IMR-90 (cell line): ENCODE measurements at regions not wholly inside any gene's neighbourhood (a gene's known extent, or its start where the extent isn't known, plus 50 kb on each side); places are given as distances from the start of the nearest gene placed in this dataset.

Source experiments
- ATAC-seq: fragments of 200-7000 bp; cut with Tn5 transposase; 2 replicates; pipeline ENCODE4 v1.9.1; 2020; ENCODE audit warnings: low read depth, mild to moderate bottlenecking, moderate library complexity
- BruUV-seq: library from RNA; stranded (reverse); fragments of 400-500 nt; replicated peaks from 2 replicates; lab custom pipeline; 2021; lab: Mats Ljungman, UMichigan
- CTCF ChIA-PET: fragments of 300-600 bp; formaldehyde crosslinking; extraction: SDS; loops from one replicate; lab custom pipeline; 2021; ENCODE audit warnings: antibody characterized with exemption; lab: Yijun Ruan, JAX
- POLR2A ChIA-PET: fragments of 300-600 bp; sonication (Branson Sonifier 250); formaldehyde crosslinking; loops from one replicate; lab custom pipeline; 2022; ENCODE audit warnings: antibody characterized with exemption; ENCODE audit not compliant: unreplicated experiment; lab: Charles Lee
- DNase-seq: peaks from one replicate; pipeline ENCODE4 v3.0.0; 2013
- H2AFZ ChIP-seq: replicated peaks from 2 replicates; pipeline ENCODE3; 2013; ENCODE audit warnings: low read length, mild to moderate bottlenecking; ENCODE audit not compliant: poor library complexity
- H2AK5ac ChIP-seq: 2 replicates; pipeline ENCODE4 v1.6.1; 2013; ENCODE audit warnings: low read depth, low read length, inconsistent platforms
- H2AK9ac ChIP-seq: replicated peaks from 2 replicates; pipeline ENCODE3; 2013; ENCODE audit warnings: mild to moderate bottlenecking, low read depth, low read length, moderate library complexity; ENCODE audit not compliant: poor library complexity
- H2BK120ac ChIP-seq: 2 replicates; pipeline ENCODE4 v1.6.1; 2013; ENCODE audit warnings: low read depth, low read length, inconsistent platforms
- H2BK15ac ChIP-seq: 3 replicates; pipeline ENCODE4 v1.6.1; 2013; ENCODE audit warnings: low read depth, low read length, inconsistent platforms
- H2BK20ac ChIP-seq: 2 replicates; pipeline ENCODE4 v1.6.1; 2013; ENCODE audit warnings: low read depth, mild to moderate bottlenecking, inconsistent platforms, low read length, moderate library complexity
- H2BK5ac ChIP-seq: 2 replicates; pipeline ENCODE4 v1.6.1; 2013; ENCODE audit warnings: mild to moderate bottlenecking, low read depth, low read length, inconsistent platforms; ENCODE audit not compliant: poor library complexity, severe bottlenecking
- H3K14ac ChIP-seq: replicated peaks from 2 replicates; pipeline ENCODE4 v1.6.1; 2013; ENCODE audit warnings: low read depth, low read length, inconsistent platforms
- H3K18ac ChIP-seq: 2 replicates; pipeline ENCODE4 v1.6.1; 2013; ENCODE audit warnings: low read depth, low read length, control low read depth
- H3K23ac ChIP-seq: 2 replicates; pipeline ENCODE4 v1.6.1; 2013; ENCODE audit warnings: low read depth, low read length, inconsistent platforms
- H3K27ac ChIP-seq: 2 replicates; pipeline ENCODE4 v1.5.1; 2013; ENCODE audit warnings: mild to moderate bottlenecking, control low read depth, low read length; ENCODE audit not compliant: insufficient read depth
- H3K27me3 ChIP-seq: 2 replicates; pipeline ENCODE4 v1.6.1; 2013; ENCODE audit warnings: low read length; ENCODE audit not compliant: control insufficient read depth, insufficient read depth
- H3K36me3 ChIP-seq: 2 replicates; pipeline ENCODE4 v1.6.1; 2013; ENCODE audit warnings: low read length, mixed read lengths; ENCODE audit not compliant: control insufficient read depth, insufficient read depth
- H3K4ac ChIP-seq: 2 replicates; pipeline ENCODE4 v1.6.1; 2013; ENCODE audit warnings: low read depth, low read length, inconsistent platforms
- H3K4me1 ChIP-seq: 2 replicates; pipeline ENCODE4 v1.6.1; 2013; ENCODE audit warnings: low read length, mixed read lengths; ENCODE audit not compliant: control insufficient read depth, insufficient read depth
- H3K4me2 ChIP-seq: 2 replicates; pipeline ENCODE4 v1.6.1; 2013; ENCODE audit warnings: low read depth, mild to moderate bottlenecking, control low read depth, low read length, moderate library complexity
- H3K4me3 ChIP-seq: 2 replicates; pipeline ENCODE4 v1.5.1; 2013; ENCODE audit warnings: low read depth, mild to moderate bottlenecking, control low read depth, low read length, moderate library complexity; ENCODE audit not compliant: insufficient read depth
- H3K56ac ChIP-seq: 2 replicates; pipeline ENCODE4 v1.6.1; 2013; ENCODE audit warnings: low read length, inconsistent platforms; ENCODE audit not compliant: insufficient read depth; ENCODE audit errors: extremely low read depth
- H3K79me1 ChIP-seq, 2 experiments: 2 replicates each; pipeline ENCODE4 v1.6.1; 2013; ENCODE audit warnings: low read length in 2 of 2, inconsistent platforms in 1 of 2, low read depth in 1 of 2
- H3K9ac ChIP-seq: 2 replicates; pipeline ENCODE4 v1.6.1; 2013; ENCODE audit warnings: low read depth, low read length, control low read depth
- H3K9me1 ChIP-seq: 2 replicates; pipeline ENCODE4 v1.6.1; 2013; ENCODE audit warnings: low read length, inconsistent platforms; ENCODE audit not compliant: insufficient read depth
- H3K9me3 ChIP-seq: 2 replicates; pipeline ENCODE4 v1.6.1; 2013; ENCODE audit warnings: low read length; ENCODE audit not compliant: control insufficient read depth, insufficient read depth
- H4K20me1 ChIP-seq: 2 replicates; pipeline ENCODE4 v1.6.1; 2013; ENCODE audit warnings: low read length, inconsistent platforms; ENCODE audit not compliant: insufficient read depth
- H4K5ac ChIP-seq: 2 replicates; pipeline ENCODE4 v1.6.1; 2013; ENCODE audit warnings: mild to moderate bottlenecking, low read depth, low read length, control low read depth
- H4K8ac ChIP-seq, 2 experiments: 2 replicates each; pipeline ENCODE4 v1.6.1; 2013; ENCODE audit warnings: low read depth in 2 of 2, low read length in 2 of 2, control low read depth in 1 of 2, inconsistent platforms in 1 of 2
- H4K91ac ChIP-seq: 2 replicates; pipeline ENCODE4 v1.6.1; 2013; ENCODE audit warnings: low read depth, low read length, inconsistent platforms; ENCODE audit not compliant: insufficient read depth
- BHLHE40 ChIP-seq: fragments of 150-350 bp; IDR thresholded peaks from 2 replicates; pipeline ENCODE4 v1.6.1; 2016; ENCODE audit warnings: mild to moderate bottlenecking, low read depth, low read length
- CEBPB ChIP-seq: IDR thresholded peaks from 2 replicates; pipeline ENCODE4 v1.6.1; 2012; ENCODE audit warnings: low read depth, low read length, improper control_type of control experiment
- CHD1 ChIP-seq: IDR thresholded peaks from 2 replicates; pipeline ENCODE4 v1.6.1; 2012; ENCODE audit warnings: low read depth, low read length, improper control_type of control experiment
- FOS ChIP-seq: fragments of 150-350 bp; IDR thresholded peaks from 2 replicates; pipeline ENCODE4 v1.6.1; 2016; ENCODE audit warnings: low read depth, low read length
- MAFK ChIP-seq: IDR thresholded peaks from 2 replicates; pipeline ENCODE4 v1.6.1; 2012; ENCODE audit warnings: low read depth, low read length, improper control_type of control experiment
- MAZ ChIP-seq: IDR thresholded peaks from 2 replicates; pipeline ENCODE4 v1.6.1; 2012; ENCODE audit warnings: low read depth, mild to moderate bottlenecking, low read length, improper control_type of control experiment, moderate library complexity, borderline replicate concordance
- MXI1 ChIP-seq: IDR thresholded peaks from 2 replicates; pipeline ENCODE4 v1.6.1; 2012; ENCODE audit warnings: low read depth, mild to moderate bottlenecking, low read length, moderate library complexity, borderline replicate concordance
- NFE2L2 ChIP-seq: fragments of 150-350 bp; IDR thresholded peaks from 2 replicates; pipeline ENCODE4 v1.6.1; 2016; ENCODE audit warnings: low read depth, mild to moderate bottlenecking, low read length
- POLR2A ChIP-seq: IDR thresholded peaks from 2 replicates; pipeline ENCODE4 v1.6.1; 2012; ENCODE audit warnings: mild to moderate bottlenecking, low read depth, low read length
- SMC3 ChIP-seq: fragments of 150-350 bp; IDR thresholded peaks from 2 replicates; pipeline ENCODE4 v1.6.1; 2016; ENCODE audit warnings: low read depth, mild to moderate bottlenecking, antibody characterized with exemption, low read length, moderate library complexity
- WGBS, 2 experiments: methylation state at CpG; one replicate each; pipeline versions ENCODE4 v1.1.5 to v1.1.7; 2013; ENCODE audit warnings: missing lambda C conversion rate in 2 of 2; ENCODE audit not compliant: insufficient read length in 1 of 2; ENCODE audit errors: extremely low coverage in 2 of 2; 5-methylcytosine and 5-hydroxymethylcytosine counted together
- dilution Hi-C: fragments of 300-500 bp; cut with HindIII; formaldehyde crosslinking; loops from one replicate; pipeline ENCODE4 v1.14.3; 2018; ENCODE audit warnings: low sequenced_read_pairs; ENCODE audit not compliant: unreplicated experiment
- in situ Hi-C: fragments of 300-500 bp; cut with MboI; formaldehyde crosslinking; loops from 3 replicates; pipeline ENCODE4 v1.14.3; 2019; ENCODE audit warnings: low sequenced_read_pairs, inconsistent platforms, mixed read lengths
- intact Hi-C: fragments of 100-400 bp; cut with micrococcal nuclease; formaldehyde crosslinking; loops from 2 replicates; pipeline ENCODE4 v1.10.0; 2022
- TF ChIP-seq, protein P1 (sequence below): conservative IDR thresholded peaks from 2 replicates; pipeline ENCODE4 v1.5.1; 2012; ENCODE audit warnings: mild to moderate bottlenecking, low read depth, low read length, improper control_type of control experiment
- TF ChIP-seq, protein P2 (sequence below): fragments of 150-350 bp; IDR thresholded peaks from 2 replicates; pipeline ENCODE4 v1.6.1; 2017; ENCODE audit warnings: mild to moderate bottlenecking, antibody characterized with exemption, low read length, low read depth
- TF ChIP-seq, protein P3 (sequence below): fragments of 150-350 bp; IDR thresholded peaks from 2 replicates; pipeline ENCODE4 v1.6.1; 2016; ENCODE audit warnings: low read depth, mild to moderate bottlenecking, low read length, moderate library complexity, borderline replicate concordance

DNA sequence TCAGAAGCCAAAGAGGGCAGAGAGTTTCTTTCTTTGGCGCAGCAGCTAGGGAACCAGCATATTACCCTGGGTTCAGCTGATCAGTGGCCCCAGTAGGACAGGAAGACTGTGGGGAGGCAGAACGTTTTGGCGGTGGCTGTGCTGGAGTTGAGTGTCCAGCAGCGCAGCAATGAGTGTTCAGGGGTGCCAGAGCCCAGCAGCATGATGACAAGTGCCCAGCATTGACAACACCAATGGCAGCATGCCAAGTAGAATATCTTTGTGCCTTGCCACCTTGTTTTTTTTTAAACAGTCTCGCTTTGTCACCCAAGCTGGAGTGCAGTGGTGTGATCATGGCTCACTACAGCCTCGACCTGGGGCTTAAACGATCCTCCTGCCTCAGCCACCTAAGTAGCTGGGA lies 106.7 kb upstream of the CDC42BPA start (continued):
- TF ChIP-seq FOS (no peak), SMC3 (no peak), NFE2L2 (no peak), CHD1 (no peak), MAFK (no peak), POLR2A (no peak)

DNA sequence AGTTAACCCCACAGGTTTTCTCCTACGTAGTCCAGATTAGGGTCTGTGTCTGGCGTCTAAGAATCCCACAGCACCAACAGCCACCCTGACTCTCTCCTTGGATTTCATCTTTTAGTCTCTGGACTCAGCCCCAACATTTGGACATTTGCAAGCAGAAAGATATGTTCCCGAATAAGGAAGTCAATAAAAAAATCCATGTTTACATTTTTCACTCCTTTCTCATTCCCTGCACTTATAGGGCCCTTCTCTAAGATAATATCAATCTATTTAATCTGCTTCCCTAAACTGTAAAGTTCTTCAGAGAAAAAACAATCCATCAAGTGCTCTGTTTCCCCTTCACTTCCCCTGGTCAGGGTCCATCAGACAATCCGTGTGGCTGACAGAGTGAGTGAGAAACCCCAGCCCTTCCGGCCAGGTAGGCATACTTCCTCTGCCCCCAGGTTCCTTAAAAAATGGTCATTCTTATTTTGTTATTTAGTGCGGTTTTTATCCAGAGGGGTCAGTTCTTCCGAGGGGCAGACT lies 105.9 kb upstream of the CDC42BPA start:
- Histone ChIP-seq H3K18ac (peak overlapping the region; percentile 94), H3K56ac (no peak overlapping the region), H3K9ac (peak overlapping the region; percentile 27; the same call in 1 of the 2 replicates), H2BK20ac (peak overlapping the region; percentile 75; the same call in 1 of the 2 replicates), H3K4me2 (peak overlapping the region; percentile 59), H2AFZ (no peak overlapping the region), H4K91ac (peak overlapping the region; percentile 78; the same call in 1 of the 2 replicates), H3K36me3 (no peaks in the 10 kb centered on the region), H2BK5ac (peak overlapping the region; percentile 42), H3K9me3 (no peaks in the 10 kb centered on the region), H4K20me1 (no peaks in the 10 kb centered on the region), H2AK9ac (no peak overlapping the region), H3K4ac (peak overlapping the region; percentile 58; the same call in 1 of the 2 replicates), H3K4me1 (peaks cover 11% of the 10 kb centered on the region), H2AK5ac (no peak overlapping the region), H3K27me3 (no peaks in the 10 kb centered on the region), H3K27ac (peak overlapping the region; percentile 82; the same call in 1 of the 2 replicates), H4K5ac (peak overlapping the region; percentile 78), H3K14ac (0 out of 2 replicates have a peak overlapping the region, but pooled peaks have one; percentile 43), H3K23ac (no peak overlapping the region), H4K8ac (peak overlapping the region; percentile 49 to 55; a peak in 3 of 4 replicates), H3K9me1 (no peaks in the 10 kb centered on the region), H2BK120ac (peak overlapping the region; percentile 76), H3K79me1 (no peaks in the 10 kb centered on the region), H3K4me3 (no peak overlapping the region), H2BK15ac (peak overlapping the region; percentile 82; the same call in 1 of the 3 replicates)
- ATAC-seq (peak; percentile 89), DNase-seq (peak; percentile 60)
- in situ Hi-C loops = no loop called here
- no TSS peak for BruUV-seq
- intact Hi-C loops = no loop called here
- dilution Hi-C loops = no loop called here
- 40% methylated on average over 1 of the region's 7 CpGs; no CpG with 5 or more reads in 1 of the 2 experiments for WGBS, 2 experiments
- CTCF ChIA-PET = no interaction called here
- POLR2A ChIA-PET = no interaction called here
- no peak for TF ChIP-seq CEBPB
- TF ChIP-seq, protein P1, sequence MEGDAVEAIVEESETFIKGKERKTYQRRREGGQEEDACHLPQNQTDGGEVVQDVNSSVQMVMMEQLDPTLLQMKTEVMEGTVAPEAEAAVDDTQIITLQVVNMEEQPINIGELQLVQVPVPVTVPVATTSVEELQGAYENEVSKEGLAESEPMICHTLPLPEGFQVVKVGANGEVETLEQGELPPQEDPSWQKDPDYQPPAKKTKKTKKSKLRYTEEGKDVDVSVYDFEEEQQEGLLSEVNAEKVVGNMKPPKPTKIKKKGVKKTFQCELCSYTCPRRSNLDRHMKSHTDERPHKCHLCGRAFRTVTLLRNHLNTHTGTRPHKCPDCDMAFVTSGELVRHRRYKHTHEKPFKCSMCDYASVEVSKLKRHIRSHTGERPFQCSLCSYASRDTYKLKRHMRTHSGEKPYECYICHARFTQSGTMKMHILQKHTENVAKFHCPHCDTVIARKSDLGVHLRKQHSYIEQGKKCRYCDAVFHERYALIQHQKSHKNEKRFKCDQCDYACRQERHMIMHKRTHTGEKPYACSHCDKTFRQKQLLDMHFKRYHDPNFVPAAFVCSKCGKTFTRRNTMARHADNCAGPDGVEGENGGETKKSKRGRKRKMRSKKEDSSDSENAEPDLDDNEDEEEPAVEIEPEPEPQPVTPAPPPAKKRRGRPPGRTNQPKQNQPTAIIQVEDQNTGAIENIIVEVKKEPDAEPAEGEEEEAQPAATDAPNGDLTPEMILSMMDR = no peak
- TF ChIP-seq MAZ = no peak
- no peak for TF ChIP-seq POLR2A
- TF ChIP-seq, protein P2, sequence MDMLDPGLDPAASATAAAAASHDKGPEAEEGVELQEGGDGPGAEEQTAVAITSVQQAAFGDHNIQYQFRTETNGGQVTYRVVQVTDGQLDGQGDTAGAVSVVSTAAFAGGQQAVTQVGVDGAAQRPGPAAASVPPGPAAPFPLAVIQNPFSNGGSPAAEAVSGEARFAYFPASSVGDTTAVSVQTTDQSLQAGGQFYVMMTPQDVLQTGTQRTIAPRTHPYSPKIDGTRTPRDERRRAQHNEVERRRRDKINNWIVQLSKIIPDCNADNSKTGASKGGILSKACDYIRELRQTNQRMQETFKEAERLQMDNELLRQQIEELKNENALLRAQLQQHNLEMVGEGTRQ = no peak
- no peak for TF ChIP-seq MXI1
- no peak for TF ChIP-seq FOS
- TF ChIP-seq, protein P3, sequence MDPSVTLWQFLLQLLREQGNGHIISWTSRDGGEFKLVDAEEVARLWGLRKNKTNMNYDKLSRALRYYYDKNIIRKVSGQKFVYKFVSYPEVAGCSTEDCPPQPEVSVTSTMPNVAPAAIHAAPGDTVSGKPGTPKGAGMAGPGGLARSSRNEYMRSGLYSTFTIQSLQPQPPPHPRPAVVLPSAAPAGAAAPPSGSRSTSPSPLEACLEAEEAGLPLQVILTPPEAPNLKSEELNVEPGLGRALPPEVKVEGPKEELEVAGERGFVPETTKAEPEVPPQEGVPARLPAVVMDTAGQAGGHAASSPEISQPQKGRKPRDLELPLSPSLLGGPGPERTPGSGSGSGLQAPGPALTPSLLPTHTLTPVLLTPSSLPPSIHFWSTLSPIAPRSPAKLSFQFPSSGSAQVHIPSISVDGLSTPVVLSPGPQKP = no peak
- no peak for TF ChIP-seq BHLHE40
